Hematopoietic multipotent progenitor cell treated with erythropoietin and hydrocortisone succinate and interleukin-3 and kit ligand, for 17 days (in vitro differentiated cells): ENCODE measurements at regions not wholly inside any gene's neighbourhood (a gene's known extent, or its start where the extent isn't known, plus 50 kb on each side); places are given as distances from the start of the nearest gene placed in this dataset.

Experiments
- DNase-seq: peaks from one replicate; pipeline ENCODE4 v3.0.0-alpha.2; 2015; ENCODE audit warnings: low spot score

DNA sequence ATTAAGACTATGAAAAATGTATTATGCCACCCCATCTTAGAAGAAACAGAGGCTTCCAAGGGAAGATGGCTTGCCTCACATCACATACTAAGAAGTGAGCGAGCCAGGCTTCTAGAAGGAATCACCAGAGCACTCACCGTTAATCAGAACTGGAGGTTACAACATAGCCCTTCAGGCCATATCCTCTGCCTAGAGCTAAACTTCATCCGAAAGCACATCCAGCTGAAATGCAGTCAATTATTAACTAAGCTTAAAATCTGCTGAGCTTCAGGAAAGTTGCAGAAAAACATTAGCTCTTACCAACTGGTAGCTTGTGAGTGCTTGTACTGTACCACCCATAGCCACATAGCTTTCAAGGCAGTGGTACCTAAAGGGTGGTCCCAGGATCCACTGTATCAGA lies 483.2 kb downstream of the TBL1XR1 start:
- DNase-seq, result no peak

GRCh38 chr3:176712191-176712590 lies 485.1 kb downstream of the TBL1XR1 start:
- no peak for DNase-seq

DNA sequence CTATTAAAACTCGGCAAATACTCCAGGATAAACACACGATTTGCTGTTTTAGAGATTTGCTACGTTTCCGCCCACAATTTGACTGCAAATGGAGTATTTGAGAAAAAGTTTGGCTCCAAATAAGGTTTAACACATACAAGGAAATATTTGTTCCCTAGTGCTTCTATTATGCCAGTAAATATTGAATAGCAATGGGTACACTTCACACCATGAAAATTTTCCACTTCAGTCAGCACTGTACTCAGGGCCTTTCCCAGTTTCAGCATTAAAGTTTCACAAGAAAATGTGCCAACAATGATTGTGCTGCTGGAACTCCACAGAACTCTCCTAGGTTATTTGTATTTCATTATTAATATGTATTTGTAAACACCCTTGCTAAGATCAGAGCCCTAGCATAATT lies 498.0 kb downstream of the TBL1XR1 start:
- DNase-seq, result no peak

- no peak for DNase-seq
Measured at GRCh38 chr3:176697284-176697889, 499.9 kb downstream of the TBL1XR1 start.

DNA sequence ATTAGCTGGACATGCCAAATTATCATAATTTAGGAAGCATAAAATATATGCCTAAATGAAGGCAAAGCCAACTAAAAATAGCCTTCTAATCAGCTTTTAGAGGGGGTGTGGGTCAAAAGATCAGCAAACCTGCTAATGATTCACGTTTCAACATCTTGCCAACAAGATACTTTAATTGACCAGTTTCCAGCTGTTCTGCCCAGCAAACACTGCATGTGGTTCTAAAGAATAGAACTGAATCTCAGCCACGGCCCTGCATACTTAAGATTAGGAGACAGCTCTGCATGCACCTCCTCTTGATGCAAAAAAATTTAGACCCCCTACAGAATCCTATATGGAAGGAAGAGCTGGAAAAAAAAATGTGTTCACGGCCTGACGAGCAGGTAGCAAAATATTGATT lies 500.5 kb downstream of the TBL1XR1 start:
- DNase-seq, result no peak

GRCh38 chr3:176692966-176693785 lies 504.1 kb downstream of the TBL1XR1 start:
- no peak for DNase-seq

- no peak for DNase-seq
Measured at GRCh38 chr3:176692199-176692965, 504.9 kb downstream of the TBL1XR1 start.

GRCh38 chr3:176690083-176690869 lies 507.0 kb downstream of the TBL1XR1 start:
- no peak for DNase-seq

- no peak for DNase-seq
Measured at GRCh38 chr3:176687754-176688153, 509.5 kb downstream of the TBL1XR1 start.

GRCh38 chr3:176683382-176683781 lies 513.9 kb downstream of the TBL1XR1 start:
- DNase-seq, result no peak

DNA sequence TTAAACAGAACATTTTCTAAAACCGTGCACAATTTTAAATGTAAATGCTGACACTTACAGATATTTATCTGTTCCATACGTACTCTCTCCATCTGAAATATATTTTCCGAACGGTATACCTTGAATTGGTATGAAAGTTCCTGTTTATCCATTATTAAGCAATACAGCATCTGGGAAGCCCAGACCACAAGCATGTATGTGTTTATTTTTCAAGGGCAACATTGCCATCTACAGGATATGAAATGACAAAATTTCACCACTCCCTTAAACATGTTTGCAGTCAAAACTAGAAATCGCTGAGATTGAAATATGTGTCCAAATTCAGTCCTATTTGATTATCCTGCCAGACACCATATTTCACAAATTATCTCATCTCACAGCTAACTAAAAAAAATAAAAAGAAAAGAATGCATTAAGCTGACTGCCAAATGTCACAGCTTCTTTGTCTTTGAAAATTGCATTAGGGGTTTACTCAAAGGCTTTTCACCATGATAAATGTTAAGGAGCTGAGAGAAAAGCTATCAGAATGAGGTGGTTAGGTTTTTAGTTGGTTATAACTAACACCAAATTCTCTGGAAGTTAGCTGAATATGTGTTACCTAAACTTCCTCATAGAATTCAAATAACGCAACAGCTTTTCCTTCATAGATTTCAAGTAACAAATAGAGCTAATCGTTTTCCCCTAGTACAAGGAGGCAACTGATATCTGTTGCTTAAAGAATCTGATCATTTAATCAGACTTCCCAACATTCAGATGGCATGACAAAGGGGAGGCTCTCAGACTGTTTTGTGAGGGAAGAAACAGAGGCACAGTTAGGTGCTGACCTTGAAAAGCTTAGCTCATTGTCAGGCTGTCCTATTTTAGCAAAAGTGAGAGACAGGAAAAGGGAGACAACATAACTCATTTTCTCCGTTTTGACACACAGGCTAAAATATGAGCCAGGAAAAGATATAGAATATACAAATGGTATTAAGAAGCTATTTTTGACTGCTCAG lies 533.1 kb downstream of the TBL1XR1 start:
- DNase-seq, result no peak

- no peak for DNase-seq
Measured at GRCh38 chr3:176663387-176663786, 533.9 kb downstream of the TBL1XR1 start.

DNA sequence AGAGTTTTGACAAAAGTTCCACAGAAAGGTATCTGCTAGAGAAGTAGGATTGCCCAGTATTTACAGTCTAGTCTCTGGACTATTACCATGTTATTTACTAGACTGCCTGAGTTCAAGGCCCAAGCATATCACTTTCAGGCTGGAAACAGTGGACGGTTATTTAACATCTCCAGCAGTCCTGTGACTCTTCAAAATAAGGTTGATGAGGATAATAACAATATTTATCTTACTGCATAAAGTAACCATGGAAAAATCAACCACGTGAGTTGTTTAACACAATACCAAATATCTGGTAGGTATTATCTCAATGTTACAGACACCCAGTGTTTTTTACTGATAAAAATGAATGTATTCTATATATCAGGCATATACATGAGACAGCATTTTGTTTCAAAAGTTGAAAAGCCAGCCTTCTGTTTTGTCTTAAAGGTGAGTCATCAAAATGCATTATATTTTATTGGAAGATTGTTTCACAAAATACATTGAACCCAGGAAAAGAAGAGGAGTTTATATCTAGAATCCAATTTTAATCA lies 535.8 kb downstream of the TBL1XR1 start:
- DNase-seq, result no peak

- no peak for DNase-seq
Measured at GRCh38 chr3:176655404-176656094, 541.7 kb downstream of the TBL1XR1 start.

- DNase-seq, result no peak
Measured at GRCh38 chr3:176651622-176652021, 545.7 kb downstream of the TBL1XR1 start.

DNA sequence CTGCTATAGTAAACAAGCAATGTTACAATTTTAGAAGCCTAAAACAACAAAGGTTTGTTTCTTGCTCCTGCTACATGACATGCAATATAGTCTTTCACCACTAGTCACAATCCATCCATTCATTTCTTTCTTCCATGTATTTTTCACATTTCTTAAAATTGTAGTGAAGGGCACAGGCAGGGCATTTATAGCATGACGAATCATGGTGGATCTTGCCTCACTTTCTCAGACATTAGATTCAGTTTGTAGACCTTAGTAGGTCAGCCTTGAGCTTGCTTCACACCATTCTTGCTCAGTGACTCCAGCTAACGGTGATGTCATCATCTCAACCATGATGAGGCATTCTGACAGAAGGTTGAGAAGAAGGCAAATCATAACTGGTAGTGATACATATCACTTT lies 546.8 kb downstream of the TBL1XR1 start:
- DNase-seq, result no peak

- DNase-seq, result no peak
Measured at GRCh38 chr3:176647987-176648386, 549.3 kb downstream of the TBL1XR1 start.

GRCh38 chr3:176633511-176633910 lies 563.8 kb downstream of the TBL1XR1 start:
- no peak for DNase-seq

DNA sequence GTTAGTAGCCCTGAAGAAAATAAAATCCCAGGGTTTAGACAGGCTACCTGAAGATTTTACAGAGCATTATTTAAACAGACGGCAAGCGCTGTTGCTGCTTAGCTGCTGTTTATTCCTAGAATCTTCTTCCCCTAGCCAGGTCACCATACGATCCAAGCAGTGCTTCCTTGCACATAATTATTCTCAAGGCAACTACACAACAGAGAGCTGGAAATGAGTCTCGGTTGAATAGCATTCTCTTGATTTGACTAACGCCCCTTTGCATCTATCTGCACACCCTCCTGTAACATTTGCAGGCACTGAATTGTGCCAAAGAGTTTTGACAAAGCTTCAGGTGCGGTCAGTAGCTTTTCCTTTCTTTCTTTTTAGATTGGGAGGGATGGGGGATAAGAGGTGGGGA lies 564.4 kb downstream of the TBL1XR1 start:
- DNase-seq, result no peak

GRCh38 chr3:176631165-176631564 lies 566.1 kb downstream of the TBL1XR1 start:
- DNase-seq, result no peak
